CD4-positive, alpha-beta T cell treated with Interleukin-1 beta for 1 hour (primary cell): ENCODE measurements at regions not wholly inside any gene's neighbourhood (a gene's known extent, or its start where the extent isn't known, plus 50 kb on each side); places are given as distances from the start of the nearest gene placed in this dataset.

Experiments used
- DNase-seq, 2 donors: peaks; one replicate each; pipeline ENCODE4 v3.0.0-alpha.2; 2020 to 2022

GRCh38 chr5:112628214-112628980, 109.3 kb upstream of the APC start:
- DNase-seq: no peak

GRCh38 chr5:112630246-112631009, 107.3 kb upstream of the APC start:
- no peak for DNase-seq

GRCh38 chr5:112634166-112634565, 103.5 kb upstream of the APC start:
- DNase-seq: no peak

GRCh38 chr5:112634796-112635195, 102.9 kb upstream of the APC start:
- no peak for DNase-seq

GRCh38 chr5:112635276-112635675, 102.4 kb upstream of the APC start:
- DNase-seq: no peak

- DNase-seq: no peak
These were observed 101.6 kb upstream of the APC start for GRCh38 chr5:112635771-112636731.

- no peak for DNase-seq
These were observed 100.9 kb upstream of the APC start for GRCh38 chr5:112636751-112637150.

- DNase-seq: no peak
These were observed 100.3 kb upstream of the APC start for GRCh38 chr5:112637343-112637742.

- DNase-seq: no peak
These were observed 97.1 kb upstream of the APC start for GRCh38 chr5:112640546-112640945.

GRCh38 chr5:112641515-112642110, 96.1 kb upstream of the APC start:
- DNase-seq: no peak

GRCh38 chr5:112642885-112643284, 94.8 kb upstream of the APC start:
- DNase-seq: no peak

- no peak for DNase-seq
These were observed 94.2 kb upstream of the APC start for GRCh38 chr5:112643339-112643971.

- no peak for DNase-seq
These were observed 91.3 kb upstream of the APC start for GRCh38 chr5:112646139-112646936.

- no peak for DNase-seq
These were observed 90.3 kb upstream of the APC start for GRCh38 chr5:112647428-112647827.

GRCh38 chr5:112648264-112648663, 89.4 kb upstream of the APC start:
- no peak for DNase-seq

- DNase-seq: no peak
These were observed 87.8 kb upstream of the APC start for GRCh38 chr5:112649882-112650281.

- DNase-seq: no peak
These were observed 84.0 kb upstream of the APC start for GRCh38 chr5:112653638-112654205.

GRCh38 chr5:112655513-112655912, 82.2 kb upstream of the APC start:
- no peak for DNase-seq

- DNase-seq: no peak
These were observed 81.2 kb upstream of the APC start for GRCh38 chr5:112656451-112656850.

- no peak for DNase-seq
These were observed 79.9 kb upstream of the APC start for GRCh38 chr5:112657804-112658203.

GRCh38 chr5:112660359-112660758, 77.3 kb upstream of the APC start:
- DNase-seq: no peak
